Vagina (tissue), 2 donors: ENCODE measurements at regions not wholly inside any gene's neighbourhood (a gene's known extent, or its start where the extent isn't known, plus 50 kb on each side); places are given as distances from the start of the nearest gene placed in this dataset.

ENCODE experiments used
- CTCF ChIP-seq, 3 experiments: fragments of 450-650 bp in 2 of 3; fragments of 200-600 bp in 1 of 3; sonication (generic) in 1 of 3; IDR thresholded peaks; one replicate each; pipeline ENCODE4 v1.5.1; 2017 to 2019; ENCODE audit warnings: antibody characterized with exemption in 3 of 3, mild to moderate bottlenecking in 2 of 3, moderate library complexity in 2 of 3
- POLR2A ChIP-seq, 2 donors: fragments of 450-650 bp; IDR thresholded peaks; one replicate each; pipeline ENCODE4 v1.6.1; 2017; ENCODE audit warnings: antibody characterized with exemption in 2 of 2, mild to moderate bottlenecking in 2 of 2, moderate library complexity in 2 of 2
- POLR2AphosphoS5 ChIP-seq, 2 donors: sonication (generic); formaldehyde crosslinking; IDR thresholded peaks; one replicate each; pipeline ENCODE4 v1.9.0; 2017; ENCODE audit warnings: antibody characterized with exemption in 2 of 2, mild to moderate bottlenecking in 2 of 2, low read depth in 1 of 2; ENCODE audit not compliant: insufficient read depth in 1 of 2

GRCh38 chr6:41428336-41428995 is 93.1 kb downstream of the NCR2 start:
- TF ChIP-seq POLR2A (IDR thresholded peaks at IDR 0.05) (no peak), CTCF (IDR thresholded peaks at IDR 0.05) (no peak), POLR2AphosphoS5 (IDR thresholded peaks at IDR 0.05; ENCODE audit: insufficient read depth in 1 of 2, low read depth in 1 of 2) (no peak)
